Right lobe of liver (tissue), 4 donors: ENCODE measurements at regions not wholly inside any gene's neighbourhood (a gene's known extent, or its start where the extent isn't known, plus 50 kb on each side); places are given as distances from the start of the nearest gene placed in this dataset.

Experiments
- POLR2A ChIP-seq: fragments of 450-650 bp; IDR thresholded peaks from one replicate; pipeline ENCODE4 v1.6.1; 2017; ENCODE audit warnings: antibody characterized with exemption, mild to moderate bottlenecking
- TF ChIP-seq, protein P1 (sequence below), 4 donors: fragments of 200-600 bp in 3 of 4; fragments of 450-650 bp in 1 of 4; IDR thresholded peaks; one replicate each; pipeline versions ENCODE4 v1.5.1 to v1.8.0; 2016 to 2022; ENCODE audit warnings: antibody characterized with exemption in 4 of 4, mild to moderate bottlenecking in 2 of 4
- donor health status: DM: no; HTN: no; CAD: no.
- donor health status: DM: no; HTN: no; CAD: no.
- donor health status: DM: no; HTN: yes; CAD: no.

DNA sequence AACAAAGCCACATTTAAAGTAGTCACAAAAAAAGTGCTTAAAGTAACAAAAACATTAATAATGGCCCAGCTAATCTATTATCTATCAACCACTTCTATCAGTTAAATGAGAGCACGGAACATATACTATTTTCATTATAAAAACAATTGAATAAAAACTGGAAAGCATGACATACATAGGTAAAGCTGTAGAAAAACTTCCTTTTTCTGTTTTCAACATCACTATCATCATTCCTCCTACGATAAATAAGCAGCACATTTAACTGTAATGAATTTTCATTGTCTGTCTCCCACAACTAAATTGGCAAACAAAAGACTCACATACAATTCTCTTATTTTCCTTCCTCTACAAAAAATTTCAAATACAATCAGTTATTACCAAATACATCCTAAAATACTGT is 96.4 kb upstream of the DPH5 start:
- TF ChIP-seq POLR2A: no peak
- TF ChIP-seq, protein P1, sequence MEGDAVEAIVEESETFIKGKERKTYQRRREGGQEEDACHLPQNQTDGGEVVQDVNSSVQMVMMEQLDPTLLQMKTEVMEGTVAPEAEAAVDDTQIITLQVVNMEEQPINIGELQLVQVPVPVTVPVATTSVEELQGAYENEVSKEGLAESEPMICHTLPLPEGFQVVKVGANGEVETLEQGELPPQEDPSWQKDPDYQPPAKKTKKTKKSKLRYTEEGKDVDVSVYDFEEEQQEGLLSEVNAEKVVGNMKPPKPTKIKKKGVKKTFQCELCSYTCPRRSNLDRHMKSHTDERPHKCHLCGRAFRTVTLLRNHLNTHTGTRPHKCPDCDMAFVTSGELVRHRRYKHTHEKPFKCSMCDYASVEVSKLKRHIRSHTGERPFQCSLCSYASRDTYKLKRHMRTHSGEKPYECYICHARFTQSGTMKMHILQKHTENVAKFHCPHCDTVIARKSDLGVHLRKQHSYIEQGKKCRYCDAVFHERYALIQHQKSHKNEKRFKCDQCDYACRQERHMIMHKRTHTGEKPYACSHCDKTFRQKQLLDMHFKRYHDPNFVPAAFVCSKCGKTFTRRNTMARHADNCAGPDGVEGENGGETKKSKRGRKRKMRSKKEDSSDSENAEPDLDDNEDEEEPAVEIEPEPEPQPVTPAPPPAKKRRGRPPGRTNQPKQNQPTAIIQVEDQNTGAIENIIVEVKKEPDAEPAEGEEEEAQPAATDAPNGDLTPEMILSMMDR (IDR thresholded peaks at IDR 0.05): no peak
